ENCODE measurements at regions not wholly inside any gene's neighbourhood (a gene's known extent, or its start where the extent isn't known, plus 50 kb on each side); places are given as distances from the start of the nearest gene placed in this dataset.

GRCh38 chr1:172971241-172971640 lies 79.5 kb downstream of the TNFSF18 start:
- no peak overlapping the region for H3K27ac ChIP-seq
- no peak for TF ChIP-seq CTCF (IDR thresholded peaks at IDR 0.05)
- no peak for TF ChIP-seq POLR2A (IDR thresholded peaks at IDR 0.05)
- DNase-seq = no peak
- WGBS, 2 donors = 67 to 68% methylated on average over 4 of the region's 4 CpGs
- H3K36me3 ChIP-seq (ENCODE audit: low read depth, missing control alignments) = no peaks in the 10 kb centered on the region
- H3K9me3 ChIP-seq = no peaks in the 10 kb centered on the region
- no peaks in the 10 kb centered on the region for H3K4me1 ChIP-seq
- intact Hi-C loops (cut with DNase I; ENCODE audit: low total_unique reads) = no loop called here
- no peak overlapping the region for H3K4me3 ChIP-seq
- H3K27me3 ChIP-seq = no peaks in the 10 kb centered on the region

- H3K27me3 ChIP-seq = no peaks in the 10 kb centered on the region
- no peak overlapping the region for H3K27ac ChIP-seq
- no peaks in the 10 kb centered on the region for H3K4me1 ChIP-seq
- WGBS, 2 donors = 83 to 91% methylated on average over 2 of the region's 2 CpGs
- H3K9me3 ChIP-seq = no peaks in the 10 kb centered on the region
- no peaks in the 10 kb centered on the region for H3K36me3 ChIP-seq (ENCODE audit: low read depth, missing control alignments)
- no peak overlapping the region for H3K4me3 ChIP-seq
- no peak for DNase-seq
- TF ChIP-seq POLR2A (IDR thresholded peaks at IDR 0.05) = no peak
- TF ChIP-seq CTCF (IDR thresholded peaks at IDR 0.05) = no peak
- intact Hi-C loops (cut with DNase I; ENCODE audit: low total_unique reads) = no loop called here
These were observed 78.5 kb downstream of the TNFSF18 start for GRCh38 chr1:172972258-172972657.

- Histone ChIP-seq H3K4me3 (no peak overlapping the region), H3K9me3 (no peaks in the 10 kb centered on the region), H3K4me1 (no peaks in the 10 kb centered on the region), H3K36me3 (ENCODE audit: low read depth, missing control alignments) (no peaks in the 10 kb centered on the region), H3K27me3 (no peaks in the 10 kb centered on the region), H3K27ac (no peak overlapping the region)
- intact Hi-C loops (cut with DNase I; ENCODE audit: low total_unique reads) = no loop called here
- no peak for TF ChIP-seq CTCF (IDR thresholded peaks at IDR 0.05)
- TF ChIP-seq POLR2A (IDR thresholded peaks at IDR 0.05) = no peak
- DNase-seq = no peak
- WGBS, 2 donors = 59 to 64% methylated on average over 4 of the region's 4 CpGs
These were observed 77.3 kb downstream of the TNFSF18 start for GRCh38 chr1:172973424-172973823.

- no peak overlapping the region for H3K4me3 ChIP-seq
- H3K27ac ChIP-seq = no peak overlapping the region
- H3K4me1 ChIP-seq = no peaks in the 10 kb centered on the region
- 29 to 53% methylated on average over 2 of the region's 2 CpGs for WGBS, 2 donors
- H3K36me3 ChIP-seq (ENCODE audit: low read depth, missing control alignments) = no peaks in the 10 kb centered on the region
- no peaks in the 10 kb centered on the region for H3K27me3 ChIP-seq
- H3K9me3 ChIP-seq = no peaks in the 10 kb centered on the region
- intact Hi-C loops (cut with DNase I; ENCODE audit: low total_unique reads) = no loop called here
- TF ChIP-seq CTCF (IDR thresholded peaks at IDR 0.05) (no peak), POLR2A (IDR thresholded peaks at IDR 0.05) (no peak)
- DNase-seq = no peak
These were observed 74.3 kb downstream of the TNFSF18 start for GRCh38 chr1:172976222-172977041.
